Peyer's patch (tissue), 4 donors: ENCODE measurements at regions not wholly inside any gene's neighbourhood (a gene's known extent, or its start where the extent isn't known, plus 50 kb on each side); places are given as distances from the start of the nearest gene placed in this dataset.

Experiments used
- POLR2A ChIP-seq, 2 donors: fragments of 450-650 bp; IDR thresholded peaks; one replicate each; pipeline ENCODE4 v1.5.1; 2017; ENCODE audit warnings: antibody characterized with exemption in 2 of 2, mild to moderate bottlenecking in 2 of 2, moderate library complexity in 2 of 2
- TF ChIP-seq, protein P1 (sequence below), 6 experiments: fragments of 450-650 bp in 4 of 6; fragments of 200-600 bp in 2 of 6; sonication (generic) in 1 of 6; IDR thresholded peaks; one replicate each; pipeline ENCODE4 v1.5.1; 2017 to 2019; ENCODE audit warnings: antibody characterized with exemption in 6 of 6, mild to moderate bottlenecking in 3 of 6, moderate library complexity in 1 of 6

DNA sequence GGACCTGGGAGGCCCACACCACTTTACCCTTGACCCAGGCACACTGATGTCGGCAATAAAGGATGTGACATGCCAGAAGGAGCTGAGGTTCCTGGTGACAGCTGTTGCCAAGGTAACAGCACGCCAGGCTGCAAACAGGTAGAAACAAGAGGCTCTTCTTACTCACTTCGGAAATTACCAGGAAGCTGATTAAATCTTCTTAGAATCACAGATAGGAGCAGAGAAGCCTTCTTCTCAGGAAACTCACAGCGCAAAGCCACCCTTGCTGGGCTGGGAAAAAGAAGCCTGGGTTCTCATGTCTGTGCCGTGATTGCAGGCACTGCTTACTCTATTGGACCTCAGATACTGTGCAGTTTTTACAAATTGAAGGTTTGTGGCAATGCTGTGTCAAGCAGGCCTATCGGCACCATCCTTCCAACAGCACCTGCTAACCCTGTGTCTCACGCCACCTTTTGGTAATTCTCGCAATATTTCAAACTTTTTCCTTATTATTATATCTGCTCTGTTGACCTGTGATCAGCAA, 61.0 kb upstream of the TAF1B start:
- TF ChIP-seq, protein P1, sequence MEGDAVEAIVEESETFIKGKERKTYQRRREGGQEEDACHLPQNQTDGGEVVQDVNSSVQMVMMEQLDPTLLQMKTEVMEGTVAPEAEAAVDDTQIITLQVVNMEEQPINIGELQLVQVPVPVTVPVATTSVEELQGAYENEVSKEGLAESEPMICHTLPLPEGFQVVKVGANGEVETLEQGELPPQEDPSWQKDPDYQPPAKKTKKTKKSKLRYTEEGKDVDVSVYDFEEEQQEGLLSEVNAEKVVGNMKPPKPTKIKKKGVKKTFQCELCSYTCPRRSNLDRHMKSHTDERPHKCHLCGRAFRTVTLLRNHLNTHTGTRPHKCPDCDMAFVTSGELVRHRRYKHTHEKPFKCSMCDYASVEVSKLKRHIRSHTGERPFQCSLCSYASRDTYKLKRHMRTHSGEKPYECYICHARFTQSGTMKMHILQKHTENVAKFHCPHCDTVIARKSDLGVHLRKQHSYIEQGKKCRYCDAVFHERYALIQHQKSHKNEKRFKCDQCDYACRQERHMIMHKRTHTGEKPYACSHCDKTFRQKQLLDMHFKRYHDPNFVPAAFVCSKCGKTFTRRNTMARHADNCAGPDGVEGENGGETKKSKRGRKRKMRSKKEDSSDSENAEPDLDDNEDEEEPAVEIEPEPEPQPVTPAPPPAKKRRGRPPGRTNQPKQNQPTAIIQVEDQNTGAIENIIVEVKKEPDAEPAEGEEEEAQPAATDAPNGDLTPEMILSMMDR (IDR thresholded peaks at IDR 0.05) = peak in 1 of 6 experiments; percentile 14
- no peak for TF ChIP-seq POLR2A (IDR thresholded peaks at IDR 0.05)
